HL-60/S4 (cell line): ENCODE measurements at regions not wholly inside any gene's neighbourhood (a gene's known extent, or its start where the extent isn't known, plus 50 kb on each side); places are given as distances from the start of the nearest gene placed in this dataset.

ENCODE experiments used
- in situ Hi-C: fragments of 300-500 bp; cut with MboI; formaldehyde crosslinking; loops from 2 replicates; pipeline ENCODE4 v1.14.3; 2022; ENCODE audit warnings: low sequenced_read_pairs

GRCh38 chr11:10387206-10388083 is 67.6 kb upstream of the AMPD3 start:
- in situ Hi-C loops, result no loop called here

- in situ Hi-C loops, result no loop called here
These were observed 67.0 kb upstream of the AMPD3 start for GRCh38 chr11:10388101-10388500.

- in situ Hi-C loops, result no loop called here
These were observed 66.5 kb upstream of the AMPD3 start for GRCh38 chr11:10388574-10388973.

- in situ Hi-C loops, result no loop called here
These were observed 64.7 kb upstream of the AMPD3 start for GRCh38 chr11:10390375-10390774.

GRCh38 chr11:10392095-10393079 is 62.7 kb upstream of the AMPD3 start:
- in situ Hi-C loops, result no loop called here

- in situ Hi-C loops, result no loop called here
These were observed 60.6 kb upstream of the AMPD3 start for GRCh38 chr11:10394229-10395101.

- in situ Hi-C loops, result no loop called here
These were observed 59.7 kb upstream of the AMPD3 start for GRCh38 chr11:10395166-10395897.

- in situ Hi-C loops, result no loop called here
These were observed 58.3 kb upstream of the AMPD3 start for GRCh38 chr11:10396771-10397170.

GRCh38 chr11:10397226-10397987 is 57.7 kb upstream of the AMPD3 start:
- in situ Hi-C loops, result no loop called here

GRCh38 chr11:10398525-10398924 is 56.5 kb upstream of the AMPD3 start:
- in situ Hi-C loops, result no loop called here

- in situ Hi-C loops, result loop anchor here (10.0 kb wide), 2 partner anchors 254 to 334 kb away; no protein-coding TSS in a partner anchor
These were observed 54.2 kb upstream of the AMPD3 start for GRCh38 chr11:10400856-10401255.

- in situ Hi-C loops, result loop anchor here (10.0 kb wide), 2 partner anchors 254 to 334 kb away; no protein-coding TSS in a partner anchor
These were observed 53.8 kb upstream of the AMPD3 start for GRCh38 chr11:10401256-10401655.

- in situ Hi-C loops, result loop anchor here (10.0 kb wide), 2 partner anchors 253 to 333 kb away; no protein-coding TSS in a partner anchor
These were observed 53.2 kb upstream of the AMPD3 start for GRCh38 chr11:10401696-10402392.
